ENCODE measurements at regions not wholly inside any gene's neighbourhood (a gene's known extent, or its start where the extent isn't known, plus 50 kb on each side); places are given as distances from the start of the nearest gene placed in this dataset.

- Mint-ChIP-seq H3K27ac (no peak overlapping the region), H3K9me3 (peaks cover 6 to 15% of the 10 kb centered on the region in 2 experiments), H3K36me3 (ENCODE audit: insufficient read depth in 1 of 3, low read depth in 3 of 3) (peaks cover 0 to 18% (median 10%) of the 10 kb centered on the region in 3 experiments; a peak in 5 of 7 replicates), H3K4me1 (peaks cover 26 to 36% of the 10 kb centered on the region in 2 experiments), H3K27me3 (ENCODE audit: low read depth) (no peaks in the 10 kb centered on the region), H3K4me3 (no peak overlapping the region)
- no peaks in the 10 kb centered on the region for H3K9me3 ChIP-seq (ENCODE audit: control insufficient read depth, low read depth, low read length)
- H2BK5ac ChIP-seq (ENCODE audit: insufficient read length, low read length), result no peak overlapping the region
- H3K27ac ChIP-seq (ENCODE audit: insufficient read length, low read depth, low read length), result no peak overlapping the region
- DNase-seq, result no peak
- no peak overlapping the region for H3K14ac ChIP-seq (ENCODE audit: insufficient read depth, low read length)
- H3K4ac ChIP-seq (ENCODE audit: low read depth, low read length), result no peak overlapping the region
- no peak overlapping the region for H3T11ph ChIP-seq (ENCODE audit: low read length)
- no peak overlapping the region for H2BK120ac ChIP-seq (ENCODE audit: low read depth, low read length, poor library complexity, severe bottlenecking)
- H2BK15ac ChIP-seq (ENCODE audit: low read depth, low read length), result no peak overlapping the region
- no peak overlapping the region for H3K4me2 ChIP-seq (ENCODE audit: insufficient read depth, insufficient read length, low read length)
- H3K23me2 ChIP-seq (ENCODE audit: insufficient read length, low read depth, low read length, poor library complexity, severe bottlenecking), result no peaks in the 10 kb centered on the region
- no peak overlapping the region for H3K56ac ChIP-seq (ENCODE audit: insufficient read length, low read depth, low read length)
- WGBS (ENCODE audit: extremely low coverage, insufficient read length, low lambda C conversion rate), result no CpG with 5 or more reads among the region's 2 CpGs
- no peak overlapping the region for H3K9ac ChIP-seq (ENCODE audit: extremely low read depth, insufficient read length, low read length)
- H3K4me1 ChIP-seq (ENCODE audit: insufficient read depth, low read length), result peaks cover 3% of the 10 kb centered on the region; the same call in 1 of the 2 replicates
- H4K20me1 ChIP-seq (ENCODE audit: control insufficient read depth, insufficient read depth, insufficient read length), result no peaks in the 10 kb centered on the region
- TF ChIP-seq CTCF (conservative IDR thresholded peaks at IDR 0.05), result no peak
- no peaks in the 10 kb centered on the region for H3K79me1 ChIP-seq (ENCODE audit: insufficient read depth, low read depth, low read length, poor library complexity, severe bottlenecking)
- no peak overlapping the region for H2AFZ ChIP-seq (ENCODE audit: low read length)
- no peak overlapping the region for H4K8ac ChIP-seq (replicated peaks; ENCODE audit: insufficient read length, low read depth, low read length)
- no peak overlapping the region for H4K5ac ChIP-seq (ENCODE audit: insufficient read length, low read depth, low read length)
- no peak overlapping the region for H3K18ac ChIP-seq (ENCODE audit: insufficient read length, low read depth, low read length)
- H2BK12ac ChIP-seq (ENCODE audit: insufficient read length, low read depth, low read length), result no peak overlapping the region
- no peak overlapping the region for H2BK20ac ChIP-seq (ENCODE audit: low read depth, low read length, poor library complexity, severe bottlenecking)
- no peaks in the 10 kb centered on the region for H3K27me3 ChIP-seq (ENCODE audit: insufficient read depth, low read length)
- H3K79me2 ChIP-seq (ENCODE audit: insufficient read depth, low read length), result no peaks in the 10 kb centered on the region
- H3K23ac ChIP-seq (ENCODE audit: insufficient read length, low read depth, low read length), result no peak overlapping the region
- no peak overlapping the region for H2AK5ac ChIP-seq (ENCODE audit: insufficient read length, low read length)
- no peak overlapping the region for H4K91ac ChIP-seq (ENCODE audit: insufficient read length, low read depth, low read length)
Measured at GRCh38 chr11:106386519-106386918, 309.1 kb downstream of the AASDHPPT start.

Measured in H9 (cell line).